ENCODE measurements at regions not wholly inside any gene's neighbourhood (a gene's known extent, or its start where the extent isn't known, plus 50 kb on each side); places are given as distances from the start of the nearest gene placed in this dataset.
"Not testable (repeated sequence)": the region's sequence is repeated elsewhere in the genome, so short reads cannot be mapped to it uniquely, and the experiment has no call there.

- no peak for DNase-seq (ENCODE audit: low read depth)
Observed at GRCh38 chr9:103407260-103407659, 412.1 kb downstream of the CYLC2 start.

- DNase-seq (ENCODE audit: low read depth): no peak
Observed at GRCh38 chr9:103410059-103410458, 414.9 kb downstream of the CYLC2 start.

GRCh38 chr9:103427696-103428095 is 432.6 kb downstream of the CYLC2 start:
- no peak for DNase-seq (ENCODE audit: low read depth)

- DNase-seq (ENCODE audit: low read depth): no peak
Observed at GRCh38 chr9:103430469-103430868, 435.3 kb downstream of the CYLC2 start.

GRCh38 chr9:103431809-103432208 is 436.7 kb downstream of the CYLC2 start:
- no peak for DNase-seq (ENCODE audit: low read depth)

GRCh38 chr9:103444176-103444575 is 449.0 kb downstream of the CYLC2 start:
- no peak for DNase-seq (ENCODE audit: low read depth)

- no peak for DNase-seq (ENCODE audit: low read depth)
Observed at GRCh38 chr9:103458826-103459225, 463.7 kb downstream of the CYLC2 start.

GRCh38 chr9:103471241-103471640 is 476.1 kb downstream of the CYLC2 start:
- no peak for DNase-seq (ENCODE audit: low read depth)

GRCh38 chr9:103474156-103474555 is 479.0 kb downstream of the CYLC2 start:
- DNase-seq (ENCODE audit: low read depth): no peak

- DNase-seq (ENCODE audit: low read depth): no peak
Observed at GRCh38 chr9:103483471-103484096, 488.5 kb downstream of the CYLC2 start.

- no peak for DNase-seq (ENCODE audit: low read depth)
Observed at GRCh38 chr9:103485138-103485537, 490.0 kb downstream of the CYLC2 start.

- DNase-seq (ENCODE audit: low read depth): no peak
Observed at GRCh38 chr9:103514767-103515166, 519.6 kb downstream of the CYLC2 start.

GRCh38 chr9:103522409-103522808 is 527.3 kb downstream of the CYLC2 start:
- DNase-seq (ENCODE audit: low read depth): no peak

- DNase-seq (ENCODE audit: low read depth): no peak
Observed at GRCh38 chr9:103530934-103531333, 535.8 kb downstream of the CYLC2 start.

GRCh38 chr9:103533318-103533717 is 538.2 kb downstream of the CYLC2 start:
- no peak for DNase-seq (ENCODE audit: low read depth)

GRCh38 chr9:103537426-103537825 is 542.3 kb downstream of the CYLC2 start:
- DNase-seq (ENCODE audit: low read depth): no peak

GRCh38 chr9:103545260-103545659 is 548.8 kb upstream of the SMC2 start:
- DNase-seq (ENCODE audit: low read depth): no peak

- no peak for DNase-seq (ENCODE audit: low read depth)
Observed at GRCh38 chr9:103552712-103553111, 541.4 kb upstream of the SMC2 start.

GRCh38 chr9:103574056-103574455 is 520.1 kb upstream of the SMC2 start:
- DNase-seq (ENCODE audit: low read depth): no peak

GRCh38 chr9:103586721-103587120 is 507.4 kb upstream of the SMC2 start:
- DNase-seq (ENCODE audit: low read depth): no peak

- DNase-seq (ENCODE audit: low read depth): no peak
Observed at GRCh38 chr9:103601287-103601686, 492.8 kb upstream of the SMC2 start.

- not testable (repeated sequence) for DNase-seq (ENCODE audit: low read depth)
Observed at GRCh38 chr9:103611950-103612349, 482.2 kb upstream of the SMC2 start.

- DNase-seq (ENCODE audit: low read depth): no peak
Observed at GRCh38 chr9:103615994-103616393, 478.1 kb upstream of the SMC2 start.

GRCh38 chr9:103617046-103617445 is 477.1 kb upstream of the SMC2 start:
- no peak for DNase-seq (ENCODE audit: low read depth)
